NCI-H748 (cell line): ENCODE measurements at regions not wholly inside any gene's neighbourhood (a gene's known extent, or its start where the extent isn't known, plus 50 kb on each side); places are given as distances from the start of the nearest gene placed in this dataset.

ENCODE experiments used
- DNase-seq: peaks from one replicate; lab custom pipeline; 2025; ENCODE audit not compliant: unreplicated experiment; lab: John Stamatoyannopoulos, UW

- DNase-seq: peak; percentile 86
These were observed 110.6 kb downstream of the MYCN start for GRCh38 chr2:16050908-16051489.

- peak; percentile 86 for DNase-seq
These were observed 110.0 kb downstream of the MYCN start for GRCh38 chr2:16050261-16050907.

GRCh38 chr2:16049406-16049805 is 109.1 kb downstream of the MYCN start:
- DNase-seq: peak; percentile 43

- no peak for DNase-seq
These were observed 108.1 kb downstream of the MYCN start for GRCh38 chr2:16048466-16048865.

GRCh38 chr2:16047701-16048100 is 107.4 kb downstream of the MYCN start:
- no peak for DNase-seq

- DNase-seq: no peak
These were observed 106.3 kb downstream of the MYCN start for GRCh38 chr2:16046649-16047048.

GRCh38 chr2:16045653-16046352 is 105.5 kb downstream of the MYCN start:
- DNase-seq: no peak

GRCh38 chr2:16044946-16045456 is 104.7 kb downstream of the MYCN start:
- DNase-seq: no peak

- DNase-seq: no peak
These were observed 103.3 kb downstream of the MYCN start for GRCh38 chr2:16043627-16044026.

GRCh38 chr2:16043192-16043591 is 102.8 kb downstream of the MYCN start:
- no peak for DNase-seq

- DNase-seq: no peak
These were observed 101.9 kb downstream of the MYCN start for GRCh38 chr2:16042201-16042700.

- DNase-seq: no peak
These were observed 100.1 kb downstream of the MYCN start for GRCh38 chr2:16040271-16041010.

- DNase-seq: no peak
These were observed 99.5 kb downstream of the MYCN start for GRCh38 chr2:16039823-16040222.

GRCh38 chr2:16039055-16039454 is 98.7 kb downstream of the MYCN start:
- DNase-seq: no peak

- DNase-seq: no peak
These were observed 98.3 kb downstream of the MYCN start for GRCh38 chr2:16038621-16039020.

GRCh38 chr2:16037808-16038457 is 97.6 kb downstream of the MYCN start:
- DNase-seq: no peak

GRCh38 chr2:16036951-16037350 is 96.6 kb downstream of the MYCN start:
- DNase-seq: no peak

GRCh38 chr2:16035747-16036745 is 95.7 kb downstream of the MYCN start:
- no peak for DNase-seq

GRCh38 chr2:16034975-16035746 is 94.8 kb downstream of the MYCN start:
- no peak for DNase-seq
